OCI-LY1 (cell line): ENCODE measurements at regions not wholly inside any gene's neighbourhood (a gene's known extent, or its start where the extent isn't known, plus 50 kb on each side); places are given as distances from the start of the nearest gene placed in this dataset.

Experiments used
- CTCF ChIP-seq: fragments of 200-600 bp; sonication (generic), shearing (Covaris generic); IDR thresholded peaks from 2 replicates; pipeline ENCODE4 v1.5.1; 2017; ENCODE audit warnings: mild to moderate bottlenecking, antibody characterized with exemption, low read length, moderate library complexity, mixed read lengths
- EZH2 ChIP-seq: fragments of 200-600 bp; sonication (generic), shearing (Covaris generic); IDR thresholded peaks from 2 replicates; pipeline ENCODE4 v1.8.0; 2017; ENCODE audit warnings: borderline replicate concordance, mixed run types, mild to moderate bottlenecking, antibody characterized with exemption, low read length, moderate library complexity, mixed read lengths

GRCh38 chr13:90535421-90535820 is 812.1 kb upstream of the MIR17HG start:
- TF ChIP-seq CTCF, result no peak
- TF ChIP-seq EZH2, result no peak
